GM21381 (cell line): ENCODE measurements at regions not wholly inside any gene's neighbourhood (a gene's known extent, or its start where the extent isn't known, plus 50 kb on each side); places are given as distances from the start of the nearest gene placed in this dataset.
"Not testable (repeated sequence)": the region's sequence is repeated elsewhere in the genome, so short reads cannot be mapped to it uniquely, and the experiment has no call there.

Source experiments
- ATAC-seq: cut with Tn5 transposase; IDR thresholded peaks from one replicate; pipeline ENCODE4 v1.9.1; 2021; ENCODE audit warnings: mild to moderate bottlenecking, moderate library complexity; ENCODE audit not compliant: unreplicated experiment

- no peak for ATAC-seq
These were observed 839.8 kb upstream of the CNTN5 start for GRCh38 chr11:98180921-98181320.

GRCh38 chr11:98183034-98183433 lies 837.7 kb upstream of the CNTN5 start:
- no peak for ATAC-seq

GRCh38 chr11:98185245-98185644 lies 835.5 kb upstream of the CNTN5 start:
- no peak for ATAC-seq

GRCh38 chr11:98194611-98195010 lies 826.1 kb upstream of the CNTN5 start:
- no peak for ATAC-seq

GRCh38 chr11:98195300-98195699 lies 825.4 kb upstream of the CNTN5 start:
- no peak for ATAC-seq

GRCh38 chr11:98207086-98207485 lies 813.7 kb upstream of the CNTN5 start:
- ATAC-seq, result no peak

- no peak for ATAC-seq
These were observed 793.5 kb upstream of the CNTN5 start for GRCh38 chr11:98227278-98227677.

- ATAC-seq, result no peak
These were observed 790.1 kb upstream of the CNTN5 start for GRCh38 chr11:98230678-98231077.

GRCh38 chr11:98234698-98235097 lies 786.1 kb upstream of the CNTN5 start:
- no peak for ATAC-seq

GRCh38 chr11:98243897-98244296 lies 776.9 kb upstream of the CNTN5 start:
- ATAC-seq, result no peak

GRCh38 chr11:98260983-98261382 lies 759.8 kb upstream of the CNTN5 start:
- no peak for ATAC-seq

- ATAC-seq, result no peak
These were observed 743.4 kb upstream of the CNTN5 start for GRCh38 chr11:98277251-98277912.

- ATAC-seq, result no peak
These were observed 731.0 kb upstream of the CNTN5 start for GRCh38 chr11:98289617-98290263.

GRCh38 chr11:98296091-98296880 lies 724.5 kb upstream of the CNTN5 start:
- ATAC-seq, result no peak

- no peak for ATAC-seq
These were observed 720.0 kb upstream of the CNTN5 start for GRCh38 chr11:98300719-98301118.

GRCh38 chr11:98307827-98308491 lies 712.8 kb upstream of the CNTN5 start:
- no peak for ATAC-seq

GRCh38 chr11:98330306-98330705 lies 690.4 kb upstream of the CNTN5 start:
- not testable (repeated sequence) for ATAC-seq

GRCh38 chr11:98358551-98358950 lies 662.2 kb upstream of the CNTN5 start:
- no peak for ATAC-seq

- ATAC-seq, result no peak
These were observed 655.6 kb upstream of the CNTN5 start for GRCh38 chr11:98365190-98365589.

- ATAC-seq, result no peak
These were observed 654.8 kb upstream of the CNTN5 start for GRCh38 chr11:98365941-98366340.

GRCh38 chr11:98390391-98390790 lies 630.4 kb upstream of the CNTN5 start:
- no peak for ATAC-seq
